Fibroblast of lung (primary cell): ENCODE measurements at regions not wholly inside any gene's neighbourhood (a gene's known extent, or its start where the extent isn't known, plus 50 kb on each side); places are given as distances from the start of the nearest gene placed in this dataset.

Experiments
- EZH2 ChIP-seq: IDR thresholded peaks from 2 replicates; pipeline ENCODE4 v1.5.1; 2012; ENCODE audit warnings: low read length, control low read depth, mild to moderate bottlenecking; ENCODE audit errors: missing control alignments
- TF ChIP-seq, protein P1 (sequence below), 2 donors: IDR thresholded peaks in 1 of 2; conservative IDR thresholded peaks in 1 of 2; 1 replicate in 1 of 2; 2 replicates in 1 of 2; pipeline ENCODE4 v1.5.1; 2011 to 2012; ENCODE audit warnings: low read length in 2 of 2, control low read depth in 1 of 2, inconsistent platforms in 1 of 2, low read depth in 1 of 2, mild to moderate bottlenecking in 1 of 2

DNA sequence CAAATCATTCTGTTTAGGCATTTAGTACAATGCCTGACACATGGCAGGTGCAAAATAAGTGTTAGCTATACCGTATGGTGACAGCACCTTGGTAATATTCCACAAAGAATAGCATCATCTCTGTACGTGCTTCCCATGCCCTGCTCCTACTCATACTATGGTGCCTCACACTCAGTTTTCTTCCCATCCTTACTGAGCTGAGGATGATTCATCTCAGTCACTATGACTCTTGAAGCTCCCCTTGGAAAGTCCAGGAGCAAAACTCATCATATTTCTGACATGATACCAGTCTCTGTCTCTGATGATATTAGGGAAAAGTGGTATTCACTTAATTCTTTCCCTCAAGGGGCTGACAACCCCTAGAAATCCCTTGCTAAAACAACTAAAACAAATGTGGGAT is 423.3 kb downstream of the EFNA5 start:
- TF ChIP-seq, protein P1, sequence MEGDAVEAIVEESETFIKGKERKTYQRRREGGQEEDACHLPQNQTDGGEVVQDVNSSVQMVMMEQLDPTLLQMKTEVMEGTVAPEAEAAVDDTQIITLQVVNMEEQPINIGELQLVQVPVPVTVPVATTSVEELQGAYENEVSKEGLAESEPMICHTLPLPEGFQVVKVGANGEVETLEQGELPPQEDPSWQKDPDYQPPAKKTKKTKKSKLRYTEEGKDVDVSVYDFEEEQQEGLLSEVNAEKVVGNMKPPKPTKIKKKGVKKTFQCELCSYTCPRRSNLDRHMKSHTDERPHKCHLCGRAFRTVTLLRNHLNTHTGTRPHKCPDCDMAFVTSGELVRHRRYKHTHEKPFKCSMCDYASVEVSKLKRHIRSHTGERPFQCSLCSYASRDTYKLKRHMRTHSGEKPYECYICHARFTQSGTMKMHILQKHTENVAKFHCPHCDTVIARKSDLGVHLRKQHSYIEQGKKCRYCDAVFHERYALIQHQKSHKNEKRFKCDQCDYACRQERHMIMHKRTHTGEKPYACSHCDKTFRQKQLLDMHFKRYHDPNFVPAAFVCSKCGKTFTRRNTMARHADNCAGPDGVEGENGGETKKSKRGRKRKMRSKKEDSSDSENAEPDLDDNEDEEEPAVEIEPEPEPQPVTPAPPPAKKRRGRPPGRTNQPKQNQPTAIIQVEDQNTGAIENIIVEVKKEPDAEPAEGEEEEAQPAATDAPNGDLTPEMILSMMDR (conservative IDR thresholded peaks at IDR 0.05 in 1 of 2, IDR thresholded peaks at IDR 0.05 in 1 of 2; ENCODE audit: low read depth in 1 of 2, low read length in 2 of 2) = no peak
- no peak for TF ChIP-seq EZH2
